ENCODE measurements at regions not wholly inside any gene's neighbourhood (a gene's known extent, or its start where the extent isn't known, plus 50 kb on each side); places are given as distances from the start of the nearest gene placed in this dataset.

- no peak overlapping the region for H3K4me3 ChIP-seq (ENCODE audit: low read length)
- peak in 1 of 2 donors; percentile 47 for DNase-seq
- no peaks in the 10 kb centered on the region for H3K36me3 ChIP-seq (ENCODE audit: control insufficient read depth, insufficient read depth, low read length)
- no peaks in the 10 kb centered on the region for H3K9me3 ChIP-seq (ENCODE audit: control insufficient read depth, low read depth, low read length)
- no peaks in the 10 kb centered on the region for H3K4me1 ChIP-seq (ENCODE audit: control insufficient read depth, insufficient read depth, low read length)
- H3K27me3 ChIP-seq (ENCODE audit: control insufficient read depth, insufficient read depth, low read length) = no peaks in the 10 kb centered on the region
- 80% methylated on average over 1 of the region's 9 CpGs for WGBS (ENCODE audit: insufficient coverage, low lambda C conversion rate)
- no peak overlapping the region for H3K27ac ChIP-seq (ENCODE audit: low read length)
Measured at GRCh38 chr6:108752733-108753590, 95.3 kb upstream of the ARMC2 start.

GRCh38 chr6:108755257-108756240 is 92.7 kb upstream of the ARMC2 start:
- no peaks in the 10 kb centered on the region for H3K36me3 ChIP-seq (ENCODE audit: control insufficient read depth, insufficient read depth, low read length)
- H3K9me3 ChIP-seq (ENCODE audit: control insufficient read depth, low read depth, low read length) = no peaks in the 10 kb centered on the region
- H3K4me1 ChIP-seq (ENCODE audit: control insufficient read depth, insufficient read depth, low read length) = peaks cover 7% of the 10 kb centered on the region
- no peak for DNase-seq
- no CpG with 5 or more reads among the region's 3 CpGs for WGBS (ENCODE audit: insufficient coverage, low lambda C conversion rate)
- H3K27me3 ChIP-seq (ENCODE audit: control insufficient read depth, insufficient read depth, low read length) = no peaks in the 10 kb centered on the region
- no peak overlapping the region for H3K27ac ChIP-seq (ENCODE audit: low read length)
- no peak overlapping the region for H3K4me3 ChIP-seq (ENCODE audit: low read length)

- DNase-seq = no peak
- no peak overlapping the region for H3K4me3 ChIP-seq (ENCODE audit: low read length)
- H3K27me3 ChIP-seq (ENCODE audit: control insufficient read depth, insufficient read depth, low read length) = no peaks in the 10 kb centered on the region
- no peaks in the 10 kb centered on the region for H3K36me3 ChIP-seq (ENCODE audit: control insufficient read depth, insufficient read depth, low read length)
- peaks cover 10% of the 10 kb centered on the region for H3K4me1 ChIP-seq (ENCODE audit: control insufficient read depth, insufficient read depth, low read length)
- no CpG with 5 or more reads among the region's 1 CpG for WGBS (ENCODE audit: insufficient coverage, low lambda C conversion rate)
- no peaks in the 10 kb centered on the region for H3K9me3 ChIP-seq (ENCODE audit: control insufficient read depth, low read depth, low read length)
- H3K27ac ChIP-seq (ENCODE audit: low read length) = no peak overlapping the region
Measured at GRCh38 chr6:108757357-108757756, 90.9 kb upstream of the ARMC2 start.

- DNase-seq = peak in 1 of 2 donors; percentile 17
- Histone ChIP-seq H3K9me3 (ENCODE audit: control insufficient read depth, low read depth, low read length) (no peaks in the 10 kb centered on the region), H3K27me3 (ENCODE audit: control insufficient read depth, insufficient read depth, low read length) (no peaks in the 10 kb centered on the region), H3K36me3 (ENCODE audit: control insufficient read depth, insufficient read depth, low read length) (no peaks in the 10 kb centered on the region), H3K27ac (ENCODE audit: low read length) (no peak overlapping the region), H3K4me1 (ENCODE audit: control insufficient read depth, insufficient read depth, low read length) (peaks cover 10% of the 10 kb centered on the region), H3K4me3 (ENCODE audit: low read length) (no peak overlapping the region)
- WGBS (ENCODE audit: insufficient coverage, low lambda C conversion rate) = no CpG with 5 or more reads among the region's 5 CpGs
Measured at GRCh38 chr6:108758884-108759283, 89.3 kb upstream of the ARMC2 start.

- Histone ChIP-seq H3K4me1 (ENCODE audit: control insufficient read depth, insufficient read depth, low read length) (peaks cover 10% of the 10 kb centered on the region), H3K4me3 (ENCODE audit: low read length) (no peak overlapping the region), H3K27me3 (ENCODE audit: control insufficient read depth, insufficient read depth, low read length) (no peaks in the 10 kb centered on the region), H3K9me3 (ENCODE audit: control insufficient read depth, low read depth, low read length) (no peaks in the 10 kb centered on the region), H3K27ac (ENCODE audit: low read length) (no peak overlapping the region), H3K36me3 (ENCODE audit: control insufficient read depth, insufficient read depth, low read length) (no peaks in the 10 kb centered on the region)
- WGBS (ENCODE audit: insufficient coverage, low lambda C conversion rate) = no CpG with 5 or more reads among the region's 9 CpGs
- peak in 1 of 2 donors; percentile 24 for DNase-seq
Measured at GRCh38 chr6:108760126-108761050, 87.8 kb upstream of the ARMC2 start.

- no peaks in the 10 kb centered on the region for H3K9me3 ChIP-seq (ENCODE audit: control insufficient read depth, low read depth, low read length)
- no peaks in the 10 kb centered on the region for H3K27me3 ChIP-seq (ENCODE audit: control insufficient read depth, insufficient read depth, low read length)
- H3K27ac ChIP-seq (ENCODE audit: low read length) = no peak overlapping the region
- no peak for DNase-seq
- H3K4me3 ChIP-seq (ENCODE audit: low read length) = no peak overlapping the region
- peaks cover 10% of the 10 kb centered on the region for H3K4me1 ChIP-seq (ENCODE audit: control insufficient read depth, insufficient read depth, low read length)
- WGBS (ENCODE audit: insufficient coverage, low lambda C conversion rate) = no CpG with 5 or more reads among the region's 1 CpG
- no peaks in the 10 kb centered on the region for H3K36me3 ChIP-seq (ENCODE audit: control insufficient read depth, insufficient read depth, low read length)
Measured at GRCh38 chr6:108762394-108762793, 85.8 kb upstream of the ARMC2 start.

GRCh38 chr6:108763931-108764579 is 84.2 kb upstream of the ARMC2 start:
- DNase-seq = no peak

GRCh38 chr6:108764580-108764950 is 83.7 kb upstream of the ARMC2 start:
- peaks cover 8% of the 10 kb centered on the region for H3K4me1 ChIP-seq (ENCODE audit: control insufficient read depth, insufficient read depth, low read length)

More at GRCh38 chr6:108763931-108764579, 84.2 kb upstream of the ARMC2 start:
- Histone ChIP-seq H3K4me3 (ENCODE audit: low read length) (no peak overlapping the region), H3K9me3 (ENCODE audit: control insufficient read depth, low read depth, low read length) (no peaks in the 10 kb centered on the region), H3K4me1 (ENCODE audit: control insufficient read depth, insufficient read depth, low read length) (peaks cover 9% of the 10 kb centered on the region), H3K27ac (ENCODE audit: low read length) (no peak overlapping the region), H3K27me3 (ENCODE audit: control insufficient read depth, insufficient read depth, low read length) (no peaks in the 10 kb centered on the region), H3K36me3 (ENCODE audit: control insufficient read depth, insufficient read depth, low read length) (no peaks in the 10 kb centered on the region)
- WGBS (ENCODE audit: insufficient coverage, low lambda C conversion rate) = no CpG with 5 or more reads among the region's 10 CpGs

GRCh38 chr6:108765495-108765894 is 82.7 kb upstream of the ARMC2 start:
- H3K4me3 ChIP-seq (ENCODE audit: low read length) = no peak overlapping the region
- no peaks in the 10 kb centered on the region for H3K27me3 ChIP-seq (ENCODE audit: control insufficient read depth, insufficient read depth, low read length)
- no peak for DNase-seq
- no peaks in the 10 kb centered on the region for H3K36me3 ChIP-seq (ENCODE audit: control insufficient read depth, insufficient read depth, low read length)
- H3K27ac ChIP-seq (ENCODE audit: low read length) = no peak overlapping the region
- H3K9me3 ChIP-seq (ENCODE audit: control insufficient read depth, low read depth, low read length) = no peaks in the 10 kb centered on the region
- H3K4me1 ChIP-seq (ENCODE audit: control insufficient read depth, insufficient read depth, low read length) = peaks cover 4% of the 10 kb centered on the region
- WGBS (ENCODE audit: insufficient coverage, low lambda C conversion rate) = 100% methylated on average over 1 of the region's 2 CpGs

More at GRCh38 chr6:108764580-108764950, 83.7 kb upstream of the ARMC2 start:
- WGBS (ENCODE audit: insufficient coverage, low lambda C conversion rate) = no CpG with 5 or more reads among the region's 1 CpG
- Histone ChIP-seq H3K27ac (ENCODE audit: low read length) (no peak overlapping the region), H3K36me3 (ENCODE audit: control insufficient read depth, insufficient read depth, low read length) (no peaks in the 10 kb centered on the region), H3K9me3 (ENCODE audit: control insufficient read depth, low read depth, low read length) (no peaks in the 10 kb centered on the region), H3K4me3 (ENCODE audit: low read length) (no peak overlapping the region), H3K27me3 (ENCODE audit: control insufficient read depth, insufficient read depth, low read length) (no peaks in the 10 kb centered on the region)
- DNase-seq = no peak

All from large intestine (tissue), 3 donors.